Caco-2 (cell line): ENCODE measurements at regions not wholly inside any gene's neighbourhood (a gene's known extent, or its start where the extent isn't known, plus 50 kb on each side); places are given as distances from the start of the nearest gene placed in this dataset.

Source experiments
- BruUV-seq: library from RNA; stranded (reverse); fragments of 400-500 nt; replicated peaks from 2 replicates; lab custom pipeline; 2021; lab: Mats Ljungman, UMichigan
- CTCF ChIA-PET: fragments of 300-600 bp; sonication (Branson Sonifier 250); formaldehyde crosslinking; loops from one replicate; lab custom pipeline; 2022; ENCODE audit warnings: antibody characterized with exemption; lab: Charles Lee
- POLR2A ChIA-PET: fragments of 300-600 bp; sonication (Branson Sonifier 250); formaldehyde crosslinking; loops from one replicate; lab custom pipeline; 2022; ENCODE audit warnings: antibody characterized with exemption; lab: Charles Lee
- DNase-seq, 2 experiments: peaks; one replicate each; pipeline versions ENCODE4 v3.0.0 to v3.0.0-alpha.2; 2020 to 2022
- H3K27me3 ChIP-seq: replicated peaks from 2 replicates; pipeline ENCODE4 v1.6.0; 2011; ENCODE audit warnings: low read length; ENCODE audit not compliant: control insufficient read depth, insufficient read depth
- H3K36me3 ChIP-seq: 2 replicates; pipeline ENCODE4 v1.5.1; 2011; ENCODE audit warnings: low read length; ENCODE audit not compliant: control insufficient read depth, insufficient read depth
- H3K4me1 ChIP-seq: fragments of 250-450 bp; sonication (Bioruptor Pico); 2 replicates; pipeline ENCODE4 v1.5.1; 2020; ENCODE audit warnings: mild to moderate bottlenecking
- H3K4me3 ChIP-seq: 2 replicates; pipeline ENCODE4 v1.5.1; 2011; ENCODE audit warnings: low read depth, mild to moderate bottlenecking, control low read depth, low read length
- H3K9me3 ChIP-seq: fragments of 250-450 bp; sonication (Bioruptor Pico); 2 replicates; pipeline ENCODE4 v1.5.1; 2020; ENCODE audit warnings: mild to moderate bottlenecking, moderate library complexity
- H3K27ac Mint-ChIP-seq: one replicate; pipeline ENCODE4 v1.8.0; 2022; ENCODE audit warnings: mixed read lengths; ENCODE audit not compliant: unreplicated experiment
- H3K27me3 Mint-ChIP-seq: one replicate; pipeline ENCODE4 v1.8.0; 2022; ENCODE audit warnings: mixed read lengths; ENCODE audit not compliant: insufficient read depth, unreplicated experiment
- H3K36me3 Mint-ChIP-seq: one replicate; pipeline ENCODE4 v1.8.0; 2022; ENCODE audit warnings: mild to moderate bottlenecking, mixed read lengths; ENCODE audit not compliant: insufficient read depth, unreplicated experiment
- H3K4me1 Mint-ChIP-seq: one replicate; pipeline ENCODE4 v1.8.0; 2022; ENCODE audit warnings: low read depth, mixed read lengths; ENCODE audit not compliant: unreplicated experiment
- H3K4me3 Mint-ChIP-seq: one replicate; pipeline ENCODE4 v1.8.0; 2022; ENCODE audit warnings: mild to moderate bottlenecking, moderate library complexity, mixed read lengths; ENCODE audit not compliant: unreplicated experiment
- H3K9me3 Mint-ChIP-seq: one replicate; pipeline ENCODE4 v1.8.0; 2022; ENCODE audit warnings: mixed read lengths; ENCODE audit not compliant: unreplicated experiment
- intact Hi-C: fragments of 100-400 bp; cut with micrococcal nuclease; formaldehyde crosslinking; loops from one replicate; pipeline ENCODE4 v1.10.0; 2022; ENCODE audit not compliant: unreplicated experiment
- TF ChIP-seq, protein P1 (sequence below), 2 experiments: fragments of 200-600 bp in 1 of 2; IDR thresholded peaks; 1 replicate in 1 of 2; 2 replicates in 1 of 2; pipeline versions ENCODE4 v1.5.1 to v1.8.0; 2011 to 2022; ENCODE audit warnings: antibody characterized with exemption in 1 of 2, control low read depth in 1 of 2, inconsistent platforms in 1 of 2, low read depth in 1 of 2, low read length in 1 of 2, mild to moderate bottlenecking in 1 of 2, moderate library complexity in 1 of 2; ENCODE audit not compliant: insufficient read depth in 1 of 2, severe bottlenecking in 1 of 2, unreplicated experiment in 1 of 2

GRCh38 chr2:147008481-147008880 is 836.3 kb upstream of the ACVR2A start:
- BruUV-seq: no TSS peak
- H3K9me3 Mint-ChIP-seq: no peaks in the 10 kb centered on the region
- H3K27me3 ChIP-seq: no peaks in the 10 kb centered on the region
- intact Hi-C loops: no loop called here
- TF ChIP-seq, protein P1, sequence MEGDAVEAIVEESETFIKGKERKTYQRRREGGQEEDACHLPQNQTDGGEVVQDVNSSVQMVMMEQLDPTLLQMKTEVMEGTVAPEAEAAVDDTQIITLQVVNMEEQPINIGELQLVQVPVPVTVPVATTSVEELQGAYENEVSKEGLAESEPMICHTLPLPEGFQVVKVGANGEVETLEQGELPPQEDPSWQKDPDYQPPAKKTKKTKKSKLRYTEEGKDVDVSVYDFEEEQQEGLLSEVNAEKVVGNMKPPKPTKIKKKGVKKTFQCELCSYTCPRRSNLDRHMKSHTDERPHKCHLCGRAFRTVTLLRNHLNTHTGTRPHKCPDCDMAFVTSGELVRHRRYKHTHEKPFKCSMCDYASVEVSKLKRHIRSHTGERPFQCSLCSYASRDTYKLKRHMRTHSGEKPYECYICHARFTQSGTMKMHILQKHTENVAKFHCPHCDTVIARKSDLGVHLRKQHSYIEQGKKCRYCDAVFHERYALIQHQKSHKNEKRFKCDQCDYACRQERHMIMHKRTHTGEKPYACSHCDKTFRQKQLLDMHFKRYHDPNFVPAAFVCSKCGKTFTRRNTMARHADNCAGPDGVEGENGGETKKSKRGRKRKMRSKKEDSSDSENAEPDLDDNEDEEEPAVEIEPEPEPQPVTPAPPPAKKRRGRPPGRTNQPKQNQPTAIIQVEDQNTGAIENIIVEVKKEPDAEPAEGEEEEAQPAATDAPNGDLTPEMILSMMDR (IDR thresholded peaks at IDR 0.05; ENCODE audit: insufficient read depth in 1 of 2, low read depth in 1 of 2, low read length in 1 of 2, severe bottlenecking in 1 of 2, unreplicated experiment in 1 of 2): no peak
- ChIA-PET POLR2A (no interaction called here), CTCF (no interaction called here)
- no peak overlapping the region for H3K27ac Mint-ChIP-seq
- H3K4me3 ChIP-seq: no peak overlapping the region
- no peaks in the 10 kb centered on the region for H3K4me1 Mint-ChIP-seq
- DNase-seq: no peak
- no peak overlapping the region for H3K4me3 Mint-ChIP-seq
- no peaks in the 10 kb centered on the region for H3K36me3 Mint-ChIP-seq
- no peaks in the 10 kb centered on the region for H3K27me3 Mint-ChIP-seq
- H3K9me3 ChIP-seq: no peaks in the 10 kb centered on the region
- H3K36me3 ChIP-seq: no peaks in the 10 kb centered on the region
- no peaks in the 10 kb centered on the region for H3K4me1 ChIP-seq

DNA sequence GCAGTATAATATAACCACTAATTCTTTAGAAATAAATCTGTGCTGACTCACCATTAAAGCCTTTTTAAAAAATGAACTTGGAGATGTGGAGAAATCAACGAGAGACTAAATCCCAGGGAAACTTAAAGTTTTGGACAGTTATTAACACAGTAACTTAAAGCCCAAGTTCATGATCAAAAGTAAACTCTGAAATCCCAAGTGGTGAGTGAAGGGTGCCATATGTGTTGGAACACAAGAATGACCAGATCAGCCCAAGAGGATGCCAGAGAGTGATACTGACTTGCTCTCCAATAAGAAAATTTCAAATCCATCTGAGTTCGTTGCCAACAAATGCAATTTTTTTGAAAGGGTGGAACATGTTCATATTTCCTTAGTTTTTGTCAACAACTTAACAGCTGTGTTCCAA is 838.1 kb upstream of the ACVR2A start:
- no TSS peak for BruUV-seq
- Mint-ChIP-seq H3K36me3 (no peaks in the 10 kb centered on the region), H3K4me1 (peaks cover 3% of the 10 kb centered on the region), H3K9me3 (no peaks in the 10 kb centered on the region), H3K4me3 (no peak overlapping the region), H3K27ac (no peak overlapping the region), H3K27me3 (no peaks in the 10 kb centered on the region)
- POLR2A ChIA-PET: no interaction called here
- Histone ChIP-seq H3K9me3 (no peaks in the 10 kb centered on the region), H3K27me3 (no peaks in the 10 kb centered on the region), H3K4me1 (no peaks in the 10 kb centered on the region), H3K4me3 (no peak overlapping the region), H3K36me3 (no peaks in the 10 kb centered on the region)
- TF ChIP-seq, protein P1 (IDR thresholded peaks at IDR 0.05; ENCODE audit: insufficient read depth in 1 of 2, low read depth in 1 of 2, low read length in 1 of 2, severe bottlenecking in 1 of 2, unreplicated experiment in 1 of 2): no peak
- intact Hi-C loops: no loop called here
- no peak for DNase-seq
- CTCF ChIA-PET: no interaction called here

- no peaks in the 10 kb centered on the region for H3K27me3 ChIP-seq
- H3K4me3 Mint-ChIP-seq: no peak overlapping the region
- CTCF ChIA-PET: no interaction called here
- no peak for DNase-seq
- H3K4me1 ChIP-seq: no peaks in the 10 kb centered on the region
- no peaks in the 10 kb centered on the region for H3K27me3 Mint-ChIP-seq
- no peaks in the 10 kb centered on the region for H3K36me3 Mint-ChIP-seq
- H3K9me3 Mint-ChIP-seq: no peaks in the 10 kb centered on the region
- TF ChIP-seq, protein P1 (IDR thresholded peaks at IDR 0.05; ENCODE audit: insufficient read depth in 1 of 2, low read depth in 1 of 2, low read length in 1 of 2, severe bottlenecking in 1 of 2, unreplicated experiment in 1 of 2): no peak
- BruUV-seq: no TSS peak
- no peaks in the 10 kb centered on the region for H3K36me3 ChIP-seq
- no peak overlapping the region for H3K4me3 ChIP-seq
- intact Hi-C loops: no loop called here
- H3K4me1 Mint-ChIP-seq: peaks cover 7% of the 10 kb centered on the region
- POLR2A ChIA-PET: no interaction called here
- no peaks in the 10 kb centered on the region for H3K9me3 ChIP-seq
- H3K27ac Mint-ChIP-seq: no peak overlapping the region
These were observed 841.7 kb upstream of the ACVR2A start for GRCh38 chr2:147003081-147003480.
